CD4-positive, CD25-positive, alpha-beta regulatory T cell (primary cell): ENCODE measurements at regions not wholly inside any gene's neighbourhood (a gene's known extent, or its start where the extent isn't known, plus 50 kb on each side); places are given as distances from the start of the nearest gene placed in this dataset.

Source experiments
- ATAC-seq, 2 donors: fragments of 150-1000 bp; cut with Tn5 transposase; one replicate each; pipeline ENCODE4 v1.10.0; 2021; ENCODE audit warnings: low read depth in 2 of 2, moderate number of reproducible peaks in 2 of 2, moderate library complexity in 1 of 2
- DNase-seq, 3 donors: peaks; one replicate each; pipeline versions ENCODE4 v3.0.0 to v3.0.0-alpha.2; 2012 to 2022; ENCODE audit warnings: mixed read lengths in 1 of 3
- H3K27ac ChIP-seq: one replicate; pipeline ENCODE4 v1.7.0; 2013; ENCODE audit warnings: mild to moderate bottlenecking, low read length; ENCODE audit not compliant: insufficient read depth, poor library complexity, severe bottlenecking
- H3K27me3 ChIP-seq: one replicate; pipeline ENCODE4 v1.7.0; 2013; ENCODE audit warnings: low read length; ENCODE audit not compliant: control insufficient read depth, insufficient read depth
- H3K36me3 ChIP-seq: one replicate; pipeline ENCODE4 v1.7.0; 2013; ENCODE audit warnings: mild to moderate bottlenecking, low read length, moderate library complexity; ENCODE audit not compliant: control insufficient read depth, insufficient read depth
- H3K4me1 ChIP-seq: 2 replicates; pipeline ENCODE4 v1.7.0; 2013; ENCODE audit warnings: mild to moderate bottlenecking, low read length; ENCODE audit not compliant: insufficient read depth, control insufficient read depth, poor library complexity, severe bottlenecking
- H3K4me3 ChIP-seq: one replicate; pipeline ENCODE4 v1.7.0; 2013; ENCODE audit warnings: low read depth, mild to moderate bottlenecking, low read length, moderate library complexity
- H3K9me3 ChIP-seq, 2 experiments: 1 replicate in 1 of 2; 2 replicates in 1 of 2; pipeline ENCODE4 v1.7.0; 2013; ENCODE audit warnings: low read length in 2 of 2, mild to moderate bottlenecking in 1 of 2, moderate library complexity in 1 of 2; ENCODE audit not compliant: control insufficient read depth in 2 of 2
- H3K27ac Mint-ChIP-seq, 3 donors: one replicate each; pipeline ENCODE4 v1.8.0; 2020 to 2022; ENCODE audit warnings: mild to moderate bottlenecking in 3 of 3, mixed read lengths in 3 of 3, moderate library complexity in 2 of 3
- H3K27me3 Mint-ChIP-seq: one replicate; pipeline ENCODE4 v1.8.0; 2022; ENCODE audit warnings: mild to moderate bottlenecking, mixed read lengths
- H3K36me3 Mint-ChIP-seq: one replicate; pipeline ENCODE4 v1.8.0; 2020; ENCODE audit warnings: mixed read lengths
- H3K4me1 Mint-ChIP-seq, 4 donors: one replicate each; pipeline ENCODE4 v1.8.0; 2020 to 2022; ENCODE audit warnings: mixed read lengths in 4 of 4, mild to moderate bottlenecking in 1 of 4
- H3K4me3 Mint-ChIP-seq, 4 donors: one replicate each; pipeline ENCODE4 v1.8.0; 2020 to 2022; ENCODE audit warnings: mild to moderate bottlenecking in 4 of 4, mixed read lengths in 4 of 4, moderate library complexity in 3 of 4
- H3K9me3 Mint-ChIP-seq, 7 donors: one replicate each; pipeline ENCODE4 v1.8.0; 2020 to 2022; ENCODE audit warnings: mixed read lengths in 7 of 7, mild to moderate bottlenecking in 3 of 7, moderate library complexity in 2 of 7

- peaks cover 49% of the 10 kb centered on the region for H3K27me3 Mint-ChIP-seq
- Histone ChIP-seq H3K27ac (no peak overlapping the region), H3K9me3 (no peaks in the 10 kb centered on the region), H3K4me1 (no peaks in the 10 kb centered on the region), H3K4me3 (no peak overlapping the region), H3K36me3 (no peaks in the 10 kb centered on the region), H3K27me3 (peaks cover 35% of the 10 kb centered on the region)
- H3K27ac Mint-ChIP-seq = no peak overlapping the region
- no peaks in the 10 kb centered on the region for H3K4me1 Mint-ChIP-seq
- H3K9me3 Mint-ChIP-seq = peaks cover 0 to 13% (median 0%) of the 10 kb centered on the region in 7 donors
- ATAC-seq (no peak), DNase-seq (no peak)
- H3K4me3 Mint-ChIP-seq = no peak overlapping the region
- no peaks in the 10 kb centered on the region for H3K36me3 Mint-ChIP-seq
Measured at GRCh38 chr2:161052214-161052613, 108.0 kb upstream of the TANK start.

DNA sequence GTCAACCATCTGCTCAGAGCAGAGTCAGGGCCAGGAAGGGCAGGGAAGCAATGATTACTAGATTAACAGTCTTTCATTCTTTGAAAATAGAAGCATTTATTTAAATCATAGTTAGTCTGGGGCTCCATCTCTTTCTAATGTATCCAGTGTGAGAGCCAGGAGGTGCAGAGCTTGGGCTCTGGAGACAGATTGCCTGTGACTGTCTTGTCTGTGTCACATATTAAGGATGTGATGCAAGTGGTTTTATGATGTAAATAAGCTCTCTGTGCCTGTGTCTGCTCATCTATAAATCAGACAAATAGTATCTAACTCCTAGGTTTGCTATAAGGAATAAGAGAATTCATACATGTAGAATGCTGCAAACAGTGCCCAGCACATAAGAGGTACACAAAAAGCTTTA is 104.9 kb upstream of the TANK start:
- Histone ChIP-seq H3K36me3 (no peaks in the 10 kb centered on the region), H3K9me3 (no peaks in the 10 kb centered on the region), H3K27ac (no peak overlapping the region), H3K27me3 (peaks cover 23% of the 10 kb centered on the region), H3K4me3 (no peak overlapping the region), H3K4me1 (no peaks in the 10 kb centered on the region)
- Mint-ChIP-seq H3K9me3 (peaks cover 0 to 16% (median 0%) of the 10 kb centered on the region in 7 donors), H3K4me1 (no peaks in the 10 kb centered on the region), H3K27ac (no peak overlapping the region), H3K36me3 (no peaks in the 10 kb centered on the region), H3K27me3 (peaks cover 35% of the 10 kb centered on the region), H3K4me3 (no peak overlapping the region)
- DNase-seq = no peak
- no peak for ATAC-seq

DNA sequence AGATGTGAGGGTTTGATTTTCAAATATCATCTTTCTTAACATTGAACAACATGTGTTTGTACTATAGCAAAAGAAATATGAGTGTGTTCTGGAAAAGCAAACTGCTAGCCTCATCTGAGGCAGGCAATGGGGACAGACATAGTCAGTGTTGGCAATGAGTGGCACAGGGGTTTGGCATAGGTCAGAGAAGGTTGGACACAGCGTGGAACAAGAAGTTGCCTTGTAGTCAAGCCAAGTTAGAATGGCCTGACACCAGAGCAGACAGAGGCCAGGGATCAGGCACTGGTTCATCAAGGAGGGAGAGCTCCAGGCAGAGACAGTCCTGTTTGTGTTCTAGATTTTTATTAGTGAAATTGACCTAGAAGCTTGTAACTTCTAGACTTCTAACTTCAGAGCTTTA is 100.8 kb upstream of the TANK start:
- Histone ChIP-seq H3K4me3 (no peak overlapping the region), H3K27ac (no peak overlapping the region), H3K36me3 (no peaks in the 10 kb centered on the region), H3K4me1 (no peaks in the 10 kb centered on the region), H3K9me3 (no peaks in the 10 kb centered on the region), H3K27me3 (peaks cover 2% of the 10 kb centered on the region)
- DNase-seq (no peak), ATAC-seq (no peak)
- Mint-ChIP-seq H3K4me3 (no peak overlapping the region), H3K27ac (no peak overlapping the region), H3K36me3 (no peaks in the 10 kb centered on the region), H3K9me3 (peaks cover 0 to 3% (median 0%) of the 10 kb centered on the region in 7 donors), H3K4me1 (peaks cover 0 to 5% (median 2%) of the 10 kb centered on the region in 4 donors), H3K27me3 (peaks cover 9% of the 10 kb centered on the region)

DNA sequence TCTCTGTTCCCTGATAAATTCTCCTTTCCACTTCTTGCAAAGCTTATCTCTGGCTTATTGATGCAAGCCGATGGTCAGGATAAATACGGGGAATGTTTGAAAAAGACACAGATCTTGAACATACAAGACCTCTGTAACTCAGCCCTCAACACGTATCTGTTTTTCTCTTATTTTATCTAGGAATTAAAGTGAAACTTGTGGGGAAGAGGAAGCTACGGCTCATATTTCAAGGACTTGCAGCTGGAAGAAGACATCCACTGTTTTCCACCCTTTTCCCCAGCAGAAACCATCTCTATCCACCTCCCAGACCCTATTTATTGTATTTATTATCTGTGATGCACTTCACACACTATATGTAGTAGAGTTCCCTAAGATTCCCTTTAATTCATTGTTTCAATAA is 98.4 kb upstream of the TANK start:
- H3K9me3 ChIP-seq = no peaks in the 10 kb centered on the region
- no peaks in the 10 kb centered on the region for H3K4me1 ChIP-seq
- peaks cover 0 to 3% (median 0%) of the 10 kb centered on the region in 7 donors for H3K9me3 Mint-ChIP-seq
- peaks cover 9% of the 10 kb centered on the region for H3K27me3 Mint-ChIP-seq
- H3K27ac ChIP-seq = no peak overlapping the region
- DNase-seq (no peak), ATAC-seq (no peak)
- H3K4me3 ChIP-seq = no peak overlapping the region
- H3K36me3 Mint-ChIP-seq = no peaks in the 10 kb centered on the region
- H3K27me3 ChIP-seq = no peaks in the 10 kb centered on the region
- H3K4me3 Mint-ChIP-seq = no peak overlapping the region
- H3K36me3 ChIP-seq = no peaks in the 10 kb centered on the region
- peaks cover 0 to 5% (median 2%) of the 10 kb centered on the region in 4 donors for H3K4me1 Mint-ChIP-seq
- no peak overlapping the region for H3K27ac Mint-ChIP-seq

DNA sequence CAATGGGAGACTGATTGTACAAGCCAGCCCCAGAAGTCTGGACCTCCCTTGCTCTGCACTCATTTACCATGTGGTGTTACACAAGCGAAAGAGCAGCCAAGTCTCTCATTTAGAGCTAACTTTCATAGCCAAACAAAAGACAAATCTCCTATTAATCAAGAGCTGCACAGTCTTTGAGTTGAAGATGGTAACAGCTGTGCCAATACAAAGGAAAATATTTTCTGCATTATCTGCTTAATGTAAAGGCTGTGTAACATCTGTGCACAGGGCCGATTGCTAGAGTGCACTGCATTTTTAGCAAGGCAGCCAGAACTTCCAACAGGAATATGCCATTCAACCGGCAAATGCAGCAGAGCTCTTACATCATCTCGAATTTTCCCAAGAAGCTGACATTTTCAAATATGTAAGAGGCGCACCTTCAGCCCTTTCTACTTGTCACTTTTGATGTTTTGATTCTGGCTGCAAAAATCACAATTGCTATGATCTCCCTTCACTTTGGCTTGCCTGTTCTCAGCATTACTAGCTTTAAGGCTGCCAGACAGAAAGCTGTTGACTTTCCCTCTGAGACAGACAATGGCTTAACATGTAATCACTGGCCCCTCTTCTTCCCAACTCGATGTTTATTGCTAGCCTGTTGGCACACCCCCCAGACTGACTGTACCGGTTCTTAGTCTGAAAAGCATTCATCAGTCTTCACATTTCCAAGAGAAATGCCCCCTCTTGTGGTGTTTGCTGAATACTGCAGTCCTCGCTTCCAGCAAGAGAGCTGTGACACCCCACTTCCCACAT is 96.9 kb upstream of the TANK start:
- Histone ChIP-seq H3K27me3 (no peaks in the 10 kb centered on the region), H3K9me3 (no peaks in the 10 kb centered on the region), H3K4me3 (no peak overlapping the region), H3K27ac (no peak overlapping the region), H3K4me1 (no peaks in the 10 kb centered on the region), H3K36me3 (no peaks in the 10 kb centered on the region)
- H3K27ac Mint-ChIP-seq = no peak overlapping the region
- no peak overlapping the region for H3K4me3 Mint-ChIP-seq
- H3K9me3 Mint-ChIP-seq = no peaks in the 10 kb centered on the region
- H3K4me1 Mint-ChIP-seq = peaks cover 3 to 5% (median 4%) of the 10 kb centered on the region in 4 donors
- DNase-seq = peak; percentile 39 to 77 (median 57)
- peaks cover 9% of the 10 kb centered on the region for H3K27me3 Mint-ChIP-seq
- H3K36me3 Mint-ChIP-seq = no peaks in the 10 kb centered on the region
- peak; percentile 86 to 91 for ATAC-seq

DNA sequence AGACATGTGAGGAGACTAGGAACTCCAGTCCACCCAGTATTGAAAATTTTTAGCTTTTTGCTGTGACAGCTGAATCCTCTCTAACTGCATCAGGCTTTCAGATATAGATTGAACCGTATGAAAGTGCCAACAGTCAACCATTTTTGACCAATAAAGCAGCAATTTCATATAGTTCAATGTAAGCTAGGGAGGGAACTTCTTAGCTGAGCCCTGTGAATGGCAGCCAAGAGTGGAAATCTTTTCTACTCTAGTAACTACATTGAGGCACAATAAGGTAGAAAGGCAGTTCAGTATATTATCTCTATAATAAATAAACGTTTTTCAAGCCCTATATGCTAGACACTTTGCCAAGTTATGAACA is 96.3 kb upstream of the TANK start:
- no peak overlapping the region for H3K4me3 Mint-ChIP-seq
- ATAC-seq (peak in 1 of 2 donors; percentile 14), DNase-seq (no peak)
- H3K27me3 Mint-ChIP-seq = peaks cover 4% of the 10 kb centered on the region
- no peak overlapping the region for H3K27ac ChIP-seq
- H3K27ac Mint-ChIP-seq = no peak overlapping the region
- peaks cover 3 to 5% (median 4%) of the 10 kb centered on the region in 4 donors for H3K4me1 Mint-ChIP-seq
- H3K4me3 ChIP-seq = no peak overlapping the region
- H3K9me3 Mint-ChIP-seq = no peaks in the 10 kb centered on the region
- no peaks in the 10 kb centered on the region for H3K36me3 ChIP-seq
- H3K27me3 ChIP-seq = no peaks in the 10 kb centered on the region
- H3K9me3 ChIP-seq = no peaks in the 10 kb centered on the region
- no peaks in the 10 kb centered on the region for H3K36me3 Mint-ChIP-seq
- no peaks in the 10 kb centered on the region for H3K4me1 ChIP-seq

GRCh38 chr2:161067846-161068350 is 92.3 kb upstream of the TANK start:
- Mint-ChIP-seq H3K4me3 (no peak overlapping the region), H3K9me3 (no peaks in the 10 kb centered on the region), H3K27me3 (no peaks in the 10 kb centered on the region), H3K27ac (no peak overlapping the region), H3K4me1 (peaks cover 3 to 6% (median 5%) of the 10 kb centered on the region in 4 donors), H3K36me3 (no peaks in the 10 kb centered on the region)
- H3K36me3 ChIP-seq = no peaks in the 10 kb centered on the region
- no peaks in the 10 kb centered on the region for H3K9me3 ChIP-seq
- no peaks in the 10 kb centered on the region for H3K27me3 ChIP-seq
- no peak for DNase-seq
- no peak overlapping the region for H3K4me3 ChIP-seq
- H3K4me1 ChIP-seq = no peaks in the 10 kb centered on the region
- ATAC-seq = no peak
- no peak overlapping the region for H3K27ac ChIP-seq

GRCh38 chr2:161068670-161069069 is 91.6 kb upstream of the TANK start:
- H3K36me3 ChIP-seq = no peaks in the 10 kb centered on the region
- H3K36me3 Mint-ChIP-seq = no peaks in the 10 kb centered on the region
- H3K27me3 Mint-ChIP-seq = no peaks in the 10 kb centered on the region
- H3K4me1 Mint-ChIP-seq = peaks cover 3 to 14% (median 8%) of the 10 kb centered on the region in 4 donors
- no peak overlapping the region for H3K4me3 ChIP-seq
- no peaks in the 10 kb centered on the region for H3K9me3 Mint-ChIP-seq
- H3K27me3 ChIP-seq = no peaks in the 10 kb centered on the region
- no peak overlapping the region for H3K4me3 Mint-ChIP-seq
- no peaks in the 10 kb centered on the region for H3K9me3 ChIP-seq
- no peaks in the 10 kb centered on the region for H3K4me1 ChIP-seq
- no peak overlapping the region for H3K27ac Mint-ChIP-seq
- ATAC-seq = no peak
- no peak overlapping the region for H3K27ac ChIP-seq
- DNase-seq = peak in 1 of 3 donors; percentile 26
